ENCODE measurements at regions not wholly inside any gene's neighbourhood (a gene's known extent, or its start where the extent isn't known, plus 50 kb on each side); places are given as distances from the start of the nearest gene placed in this dataset.

DNA sequence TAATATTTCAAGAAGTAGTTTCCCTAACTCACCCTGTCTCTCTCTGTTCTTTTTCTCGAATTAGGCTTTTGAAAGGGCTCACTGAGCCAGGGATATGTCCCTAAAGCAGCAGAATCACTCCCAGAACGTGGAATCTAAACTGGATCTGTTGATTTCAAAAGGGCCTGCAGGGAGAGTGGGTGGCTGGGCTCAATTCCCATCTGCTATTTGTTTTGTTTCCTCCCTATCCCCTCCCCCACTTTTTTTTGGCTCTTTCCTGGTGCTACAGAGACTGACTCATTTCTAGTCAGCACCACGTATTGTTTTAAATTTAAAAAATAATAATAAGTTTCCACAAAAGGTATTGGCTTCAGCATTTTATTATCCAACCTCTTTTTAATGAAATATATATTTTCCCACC, 961.5 kb downstream of the FAM181B start:
- TF ChIP-seq, protein P1, sequence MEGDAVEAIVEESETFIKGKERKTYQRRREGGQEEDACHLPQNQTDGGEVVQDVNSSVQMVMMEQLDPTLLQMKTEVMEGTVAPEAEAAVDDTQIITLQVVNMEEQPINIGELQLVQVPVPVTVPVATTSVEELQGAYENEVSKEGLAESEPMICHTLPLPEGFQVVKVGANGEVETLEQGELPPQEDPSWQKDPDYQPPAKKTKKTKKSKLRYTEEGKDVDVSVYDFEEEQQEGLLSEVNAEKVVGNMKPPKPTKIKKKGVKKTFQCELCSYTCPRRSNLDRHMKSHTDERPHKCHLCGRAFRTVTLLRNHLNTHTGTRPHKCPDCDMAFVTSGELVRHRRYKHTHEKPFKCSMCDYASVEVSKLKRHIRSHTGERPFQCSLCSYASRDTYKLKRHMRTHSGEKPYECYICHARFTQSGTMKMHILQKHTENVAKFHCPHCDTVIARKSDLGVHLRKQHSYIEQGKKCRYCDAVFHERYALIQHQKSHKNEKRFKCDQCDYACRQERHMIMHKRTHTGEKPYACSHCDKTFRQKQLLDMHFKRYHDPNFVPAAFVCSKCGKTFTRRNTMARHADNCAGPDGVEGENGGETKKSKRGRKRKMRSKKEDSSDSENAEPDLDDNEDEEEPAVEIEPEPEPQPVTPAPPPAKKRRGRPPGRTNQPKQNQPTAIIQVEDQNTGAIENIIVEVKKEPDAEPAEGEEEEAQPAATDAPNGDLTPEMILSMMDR (IDR thresholded peaks at IDR 0.05), result no peak
- TF ChIP-seq POLR2A (IDR thresholded peaks at IDR 0.05), result no peak
